ENCODE measurements at regions not wholly inside any gene's neighbourhood (a gene's known extent, or its start where the extent isn't known, plus 50 kb on each side); places are given as distances from the start of the nearest gene placed in this dataset.

DNA sequence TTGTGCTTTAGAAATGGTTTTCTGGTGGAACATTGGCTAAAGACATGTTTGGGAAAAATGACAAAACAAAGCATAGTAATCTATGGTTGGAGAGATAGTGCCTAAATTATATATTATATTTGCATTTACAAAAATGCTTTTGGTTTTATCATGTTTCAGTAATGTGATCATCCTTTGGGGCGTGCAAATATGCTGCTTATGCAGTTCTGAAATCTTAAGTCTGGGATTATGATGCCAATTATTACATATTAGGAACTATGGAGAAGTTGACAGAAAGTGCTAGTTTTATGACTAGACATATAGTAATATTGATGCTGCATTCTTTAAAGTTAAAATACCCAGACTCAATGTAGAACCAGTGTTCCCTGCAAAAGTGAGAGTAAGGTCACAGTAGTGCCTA is 655.0 kb downstream of the METTL15 start:
- Histone ChIP-seq H3K27ac (replicated peaks) (no peak overlapping the region), H3K27me3 (ENCODE audit: insufficient read depth, poor library complexity, severe bottlenecking) (no peaks in the 10 kb centered on the region), H3K4me3 (replicated peaks; ENCODE audit: insufficient read depth, low read length) (no peak overlapping the region)
- TF ChIP-seq POLR2AphosphoS5 (IDR thresholded peaks at IDR 0.05; ENCODE audit: low read depth) (no peak), SPI1 (IDR thresholded peaks at IDR 0.05; ENCODE audit: borderline replicate concordance, low read depth) (no peak), GABPA (IDR thresholded peaks at IDR 0.05; ENCODE audit: low read depth) (no peak)
- TF ChIP-seq, protein P1, sequence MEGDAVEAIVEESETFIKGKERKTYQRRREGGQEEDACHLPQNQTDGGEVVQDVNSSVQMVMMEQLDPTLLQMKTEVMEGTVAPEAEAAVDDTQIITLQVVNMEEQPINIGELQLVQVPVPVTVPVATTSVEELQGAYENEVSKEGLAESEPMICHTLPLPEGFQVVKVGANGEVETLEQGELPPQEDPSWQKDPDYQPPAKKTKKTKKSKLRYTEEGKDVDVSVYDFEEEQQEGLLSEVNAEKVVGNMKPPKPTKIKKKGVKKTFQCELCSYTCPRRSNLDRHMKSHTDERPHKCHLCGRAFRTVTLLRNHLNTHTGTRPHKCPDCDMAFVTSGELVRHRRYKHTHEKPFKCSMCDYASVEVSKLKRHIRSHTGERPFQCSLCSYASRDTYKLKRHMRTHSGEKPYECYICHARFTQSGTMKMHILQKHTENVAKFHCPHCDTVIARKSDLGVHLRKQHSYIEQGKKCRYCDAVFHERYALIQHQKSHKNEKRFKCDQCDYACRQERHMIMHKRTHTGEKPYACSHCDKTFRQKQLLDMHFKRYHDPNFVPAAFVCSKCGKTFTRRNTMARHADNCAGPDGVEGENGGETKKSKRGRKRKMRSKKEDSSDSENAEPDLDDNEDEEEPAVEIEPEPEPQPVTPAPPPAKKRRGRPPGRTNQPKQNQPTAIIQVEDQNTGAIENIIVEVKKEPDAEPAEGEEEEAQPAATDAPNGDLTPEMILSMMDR (IDR thresholded peaks at IDR 0.05; ENCODE audit: insufficient read depth, low read length) = no peak
- TF ChIP-seq, protein P2, sequence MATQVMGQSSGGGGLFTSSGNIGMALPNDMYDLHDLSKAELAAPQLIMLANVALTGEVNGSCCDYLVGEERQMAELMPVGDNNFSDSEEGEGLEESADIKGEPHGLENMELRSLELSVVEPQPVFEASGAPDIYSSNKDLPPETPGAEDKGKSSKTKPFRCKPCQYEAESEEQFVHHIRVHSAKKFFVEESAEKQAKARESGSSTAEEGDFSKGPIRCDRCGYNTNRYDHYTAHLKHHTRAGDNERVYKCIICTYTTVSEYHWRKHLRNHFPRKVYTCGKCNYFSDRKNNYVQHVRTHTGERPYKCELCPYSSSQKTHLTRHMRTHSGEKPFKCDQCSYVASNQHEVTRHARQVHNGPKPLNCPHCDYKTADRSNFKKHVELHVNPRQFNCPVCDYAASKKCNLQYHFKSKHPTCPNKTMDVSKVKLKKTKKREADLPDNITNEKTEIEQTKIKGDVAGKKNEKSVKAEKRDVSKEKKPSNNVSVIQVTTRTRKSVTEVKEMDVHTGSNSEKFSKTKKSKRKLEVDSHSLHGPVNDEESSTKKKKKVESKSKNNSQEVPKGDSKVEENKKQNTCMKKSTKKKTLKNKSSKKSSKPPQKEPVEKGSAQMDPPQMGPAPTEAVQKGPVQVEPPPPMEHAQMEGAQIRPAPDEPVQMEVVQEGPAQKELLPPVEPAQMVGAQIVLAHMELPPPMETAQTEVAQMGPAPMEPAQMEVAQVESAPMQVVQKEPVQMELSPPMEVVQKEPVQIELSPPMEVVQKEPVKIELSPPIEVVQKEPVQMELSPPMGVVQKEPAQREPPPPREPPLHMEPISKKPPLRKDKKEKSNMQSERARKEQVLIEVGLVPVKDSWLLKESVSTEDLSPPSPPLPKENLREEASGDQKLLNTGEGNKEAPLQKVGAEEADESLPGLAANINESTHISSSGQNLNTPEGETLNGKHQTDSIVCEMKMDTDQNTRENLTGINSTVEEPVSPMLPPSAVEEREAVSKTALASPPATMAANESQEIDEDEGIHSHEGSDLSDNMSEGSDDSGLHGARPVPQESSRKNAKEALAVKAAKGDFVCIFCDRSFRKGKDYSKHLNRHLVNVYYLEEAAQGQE (IDR thresholded peaks at IDR 0.05; ENCODE audit: insufficient replicate concordance, low read depth) = no peak
- no peak for DNase-seq (ENCODE audit: low read depth in 1 of 2, low spot score in 1 of 2)

DNA sequence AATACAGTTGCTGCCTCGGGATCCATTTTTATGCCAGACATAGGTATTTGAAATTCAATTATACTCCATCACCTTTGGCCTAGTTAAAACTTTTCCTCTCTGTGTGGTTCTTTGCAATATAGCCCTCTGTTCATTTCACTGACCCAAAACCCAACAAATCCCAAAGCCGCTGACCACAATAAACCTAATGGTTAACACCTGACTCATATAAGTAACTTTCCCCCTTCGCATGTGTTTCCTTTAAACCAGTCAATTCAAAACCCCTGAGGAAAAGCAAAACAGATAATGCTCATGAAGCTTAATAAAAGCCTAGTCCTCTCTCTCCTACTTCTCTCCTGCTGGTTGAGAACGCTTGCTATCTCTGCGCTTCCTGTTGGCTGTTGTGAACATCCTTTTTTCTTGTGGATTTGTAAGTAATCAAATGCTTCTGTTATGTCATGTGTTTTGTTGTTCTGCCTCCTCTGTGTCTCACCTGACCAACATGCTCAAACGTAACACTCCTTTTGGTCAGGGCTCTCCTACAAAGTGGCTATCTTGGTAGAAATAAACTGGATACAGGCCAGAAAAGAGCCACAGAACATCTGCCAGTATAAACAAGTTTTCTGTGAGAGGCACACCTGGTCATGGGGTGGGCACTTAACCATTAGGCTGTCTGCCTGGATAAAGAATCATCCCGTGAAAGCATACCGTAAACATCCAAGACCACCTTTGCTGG is 652.6 kb downstream of the METTL15 start:
- no peaks in the 10 kb centered on the region for H3K27me3 ChIP-seq (ENCODE audit: insufficient read depth, poor library complexity, severe bottlenecking)
- TF ChIP-seq SPI1 (IDR thresholded peaks at IDR 0.05; ENCODE audit: borderline replicate concordance, low read depth) (no peak), POLR2AphosphoS5 (IDR thresholded peaks at IDR 0.05; ENCODE audit: low read depth) (no peak)
- H3K4me3 ChIP-seq (replicated peaks; ENCODE audit: insufficient read depth, low read length) = no peak overlapping the region
- DNase-seq (ENCODE audit: low read depth in 1 of 2, low spot score in 1 of 2) = no peak
- H3K27ac ChIP-seq (replicated peaks) = no peak overlapping the region

DNA sequence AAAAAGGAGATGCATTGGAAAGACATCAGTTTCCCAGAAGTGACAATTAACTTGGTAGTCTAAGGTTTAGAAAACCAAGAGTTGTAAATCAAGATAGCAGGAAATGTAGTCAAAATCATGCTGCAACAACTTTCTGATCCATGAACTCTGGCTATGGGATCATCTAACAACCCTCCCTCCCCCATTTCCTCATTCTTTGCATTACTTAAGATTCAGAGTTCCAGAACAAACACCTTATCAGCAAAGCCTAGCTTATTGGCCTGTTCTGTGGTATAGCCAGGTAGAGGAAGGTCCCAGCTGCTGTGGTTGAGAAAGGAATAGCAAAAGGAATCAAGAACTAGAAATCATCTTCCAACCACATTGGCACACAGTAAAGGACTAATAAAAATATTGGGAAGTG is 651.1 kb downstream of the METTL15 start:
- no peak for TF ChIP-seq POLR2AphosphoS5 (IDR thresholded peaks at IDR 0.05; ENCODE audit: low read depth)
- TF ChIP-seq, protein P2 (IDR thresholded peaks at IDR 0.05; ENCODE audit: insufficient replicate concordance, low read depth) = no peak
- TF ChIP-seq, protein P1 (IDR thresholded peaks at IDR 0.05; ENCODE audit: insufficient read depth, low read length) = no peak
- no peak for TF ChIP-seq SPI1 (IDR thresholded peaks at IDR 0.05; ENCODE audit: borderline replicate concordance, low read depth)
- TF ChIP-seq GABPA (IDR thresholded peaks at IDR 0.05; ENCODE audit: low read depth) = no peak
- no peak for DNase-seq (ENCODE audit: low read depth in 1 of 2, low spot score in 1 of 2)
- no peak overlapping the region for H3K4me3 ChIP-seq (replicated peaks; ENCODE audit: insufficient read depth, low read length)
- H3K27me3 ChIP-seq (ENCODE audit: insufficient read depth, poor library complexity, severe bottlenecking) = no peaks in the 10 kb centered on the region
- H3K27ac ChIP-seq (replicated peaks) = no peak overlapping the region

DNA sequence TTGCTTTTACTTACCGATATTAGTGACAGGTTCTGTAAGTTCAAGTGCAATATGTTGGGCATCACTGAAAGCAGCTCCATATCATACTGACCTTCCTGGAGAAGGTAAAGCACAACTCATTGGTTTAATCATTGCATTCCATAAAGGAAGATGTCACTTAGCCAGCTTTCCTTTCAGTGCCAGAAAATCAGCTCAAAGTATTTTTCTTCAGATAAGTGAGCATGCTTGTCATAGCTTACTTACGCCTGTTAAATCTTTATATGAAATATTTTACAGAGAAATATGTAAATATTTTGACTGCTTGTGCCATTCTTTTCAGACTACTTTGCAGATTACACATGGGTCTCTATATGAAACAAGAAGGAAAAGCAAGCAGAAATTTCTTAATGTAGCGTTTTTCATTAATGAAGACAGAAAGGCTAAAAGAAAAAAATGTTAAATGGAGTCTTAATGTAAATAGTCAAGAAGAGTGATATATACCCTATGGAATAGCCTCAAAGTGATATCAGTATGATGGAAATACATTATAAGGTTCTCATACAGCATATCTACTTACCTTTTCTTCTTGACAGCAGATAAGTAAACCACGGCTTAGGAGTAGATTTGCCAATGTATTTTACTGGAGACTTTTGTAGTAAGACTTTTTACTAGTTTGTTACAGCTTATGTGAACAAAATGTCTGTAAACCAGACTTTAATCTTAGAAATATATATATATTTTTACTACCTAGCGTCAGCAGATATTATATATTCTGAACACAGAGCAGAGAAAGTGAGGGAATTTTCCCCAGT is 649.7 kb downstream of the METTL15 start:
- H3K4me3 ChIP-seq (replicated peaks; ENCODE audit: insufficient read depth, low read length) = no peak overlapping the region
- TF ChIP-seq SPI1 (IDR thresholded peaks at IDR 0.05; ENCODE audit: borderline replicate concordance, low read depth) (no peak), POLR2AphosphoS5 (IDR thresholded peaks at IDR 0.05; ENCODE audit: low read depth) (no peak), GABPA (IDR thresholded peaks at IDR 0.05; ENCODE audit: low read depth) (no peak)
- TF ChIP-seq, protein P1 (IDR thresholded peaks at IDR 0.05; ENCODE audit: insufficient read depth, low read length) = no peak
- DNase-seq (ENCODE audit: low read depth in 1 of 2, low spot score in 1 of 2) = no peak
- H3K27me3 ChIP-seq (ENCODE audit: insufficient read depth, poor library complexity, severe bottlenecking) = no peaks in the 10 kb centered on the region
- no peak overlapping the region for H3K27ac ChIP-seq (replicated peaks)

All from HL-60 (cell line).